ENCODE measurements at regions not wholly inside any gene's neighbourhood (a gene's known extent, or its start where the extent isn't known, plus 50 kb on each side); places are given as distances from the start of the nearest gene placed in this dataset.
A peak's percentile ranks its signal among the peaks of the same experiment; 100 is the strongest.

DNA sequence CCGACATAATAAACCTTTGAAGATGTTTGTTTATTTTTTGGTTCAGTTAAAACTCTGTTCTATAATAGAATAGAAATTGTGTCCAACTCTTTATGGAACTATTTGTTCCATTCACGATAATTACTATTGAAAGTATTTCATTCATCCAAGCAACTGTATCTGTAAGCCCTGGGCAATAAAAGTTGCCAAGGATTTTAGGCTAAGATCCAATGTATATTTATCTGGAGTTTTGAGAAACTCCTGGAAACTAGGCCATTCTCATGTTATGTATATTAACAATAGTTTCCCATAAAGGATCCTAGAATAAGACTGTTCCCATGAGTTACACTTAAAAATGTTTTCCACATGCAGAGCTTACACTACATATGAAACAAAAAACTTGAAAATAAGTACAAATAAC, 261.6 kb downstream of the SLITRK6 start:
- DNase-seq = peak; percentile 62

DNA sequence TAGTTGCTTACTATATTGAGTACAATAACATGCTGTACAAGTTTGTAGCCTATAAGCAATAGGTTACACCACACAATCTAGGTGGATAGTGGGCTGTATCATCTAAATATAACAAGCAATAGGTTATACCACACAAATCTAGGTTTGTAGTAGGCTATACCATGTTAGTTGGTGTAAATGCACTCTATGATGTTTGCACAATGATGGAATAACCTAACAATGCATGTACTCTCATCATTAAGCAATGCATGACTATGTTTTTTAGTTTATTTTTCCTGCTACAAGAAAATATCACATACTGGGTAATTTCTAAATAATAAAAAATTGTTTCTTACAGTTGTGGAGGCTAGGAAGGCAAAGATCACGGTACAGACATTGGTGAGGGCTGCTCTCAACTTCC, 262.5 kb downstream of the SLITRK6 start:
- DNase-seq = no peak

DNA sequence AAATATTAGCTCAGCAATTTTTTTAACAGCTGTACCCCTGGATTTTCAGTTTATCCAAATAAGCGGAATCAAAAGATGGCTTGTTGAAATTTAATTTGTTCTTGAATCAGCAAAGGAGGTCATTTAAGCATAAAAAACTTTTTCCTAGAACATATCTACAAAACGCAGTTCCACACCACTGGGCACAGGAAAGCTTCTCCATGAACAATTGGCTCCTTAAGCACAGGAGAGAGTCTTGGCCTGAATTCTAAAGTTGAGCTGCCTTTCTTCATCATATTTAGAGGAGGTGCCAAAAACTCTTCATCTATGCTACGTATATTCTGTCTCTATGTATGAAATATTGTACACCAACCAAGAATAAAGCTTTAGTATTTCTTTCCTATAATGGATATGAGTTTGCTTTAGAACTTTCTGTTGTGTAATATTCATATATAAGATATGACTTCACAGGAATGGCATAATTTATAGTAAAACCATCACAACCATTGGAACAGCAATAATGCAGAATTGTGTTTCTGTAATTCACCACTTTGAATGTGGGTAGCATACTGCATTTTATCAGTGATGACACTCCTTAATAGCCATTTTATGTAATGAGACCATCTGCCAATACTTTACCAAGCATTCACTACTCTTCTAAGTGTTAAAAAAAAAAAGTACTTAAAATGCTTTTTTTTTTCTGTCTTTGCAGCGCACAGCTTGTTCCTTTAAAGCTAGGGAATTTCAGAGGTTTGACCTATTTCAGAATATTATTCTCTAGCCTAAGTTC, 263.7 kb downstream of the SLITRK6 start:
- DNase-seq = no peak

GRCh38 chr13:85533911-85534310, 265.3 kb downstream of the SLITRK6 start:
- DNase-seq = no peak

GRCh38 chr13:85529218-85529594, 270.0 kb downstream of the SLITRK6 start:
- peak; percentile 13 for DNase-seq

GRCh38 chr13:85528491-85529217, 270.6 kb downstream of the SLITRK6 start:
- peak; percentile 32 for DNase-seq

DNA sequence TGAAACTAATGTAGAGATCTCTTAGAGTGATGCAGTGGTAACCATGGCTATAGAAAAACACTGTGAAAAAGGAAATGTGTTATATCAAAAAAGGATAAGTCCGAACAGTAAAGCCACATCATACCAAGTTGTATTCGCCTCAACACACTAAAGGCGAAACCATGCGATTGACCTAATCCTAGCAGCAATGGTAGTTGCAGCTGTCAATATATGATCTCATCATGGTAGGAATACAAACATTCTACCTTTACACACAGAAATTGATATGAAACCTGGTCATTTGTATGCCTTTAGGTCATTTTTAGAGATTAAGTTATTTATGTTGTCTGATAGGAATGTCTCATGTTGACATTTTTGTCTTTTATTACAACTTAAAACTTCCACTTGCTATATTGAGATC, 271.9 kb downstream of the SLITRK6 start:
- DNase-seq = no peak

GRCh38 chr13:85525411-85525810, 273.8 kb downstream of the SLITRK6 start:
- DNase-seq = no peak

- DNase-seq = peak; percentile 43
These were observed 277.6 kb downstream of the SLITRK6 start for GRCh38 chr13:85521657-85522056.

- DNase-seq = peak; percentile 55
These were observed 278.8 kb downstream of the SLITRK6 start for GRCh38 chr13:85520445-85520844.

DNA sequence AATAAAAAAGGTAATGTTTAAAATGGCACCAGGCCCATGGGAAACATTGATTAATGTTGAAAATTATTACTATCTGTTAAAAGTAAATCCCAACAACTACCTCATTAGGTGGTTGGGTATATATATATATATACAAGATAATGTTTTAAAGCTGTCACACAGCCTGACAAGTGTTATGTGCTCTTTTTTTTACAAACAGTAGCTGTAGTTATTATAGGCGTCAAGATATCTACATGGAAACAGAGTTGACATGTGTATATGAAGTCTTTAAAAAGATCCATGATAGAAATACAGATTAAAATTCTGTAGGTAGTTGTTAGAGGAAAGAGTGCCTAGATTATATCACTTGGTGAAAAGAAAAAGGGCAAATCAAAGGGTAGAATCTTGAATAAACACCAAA, 279.9 kb downstream of the SLITRK6 start:
- DNase-seq = no peak

DNA sequence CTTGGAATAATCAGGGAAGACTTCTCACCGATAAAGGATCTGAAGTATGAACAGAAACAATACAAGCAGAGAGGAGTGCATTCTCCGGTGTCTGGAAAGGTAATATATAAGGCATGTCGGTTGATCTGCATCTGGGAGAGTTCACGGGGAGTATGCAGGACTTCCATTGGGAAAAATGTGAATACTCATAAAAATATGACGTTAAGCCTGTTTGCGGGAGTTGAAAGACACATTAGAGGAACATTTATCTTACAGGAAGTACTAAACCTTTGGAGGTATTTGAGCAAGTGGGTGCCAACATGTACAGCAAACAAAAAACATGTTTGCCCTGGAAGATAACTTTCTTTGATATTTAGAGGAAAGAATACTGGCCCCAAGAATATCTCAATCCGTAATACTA, 286.8 kb downstream of the SLITRK6 start:
- no peak for DNase-seq

GRCh38 chr13:85509512-85509911, 289.7 kb downstream of the SLITRK6 start:
- no peak for DNase-seq

DNA sequence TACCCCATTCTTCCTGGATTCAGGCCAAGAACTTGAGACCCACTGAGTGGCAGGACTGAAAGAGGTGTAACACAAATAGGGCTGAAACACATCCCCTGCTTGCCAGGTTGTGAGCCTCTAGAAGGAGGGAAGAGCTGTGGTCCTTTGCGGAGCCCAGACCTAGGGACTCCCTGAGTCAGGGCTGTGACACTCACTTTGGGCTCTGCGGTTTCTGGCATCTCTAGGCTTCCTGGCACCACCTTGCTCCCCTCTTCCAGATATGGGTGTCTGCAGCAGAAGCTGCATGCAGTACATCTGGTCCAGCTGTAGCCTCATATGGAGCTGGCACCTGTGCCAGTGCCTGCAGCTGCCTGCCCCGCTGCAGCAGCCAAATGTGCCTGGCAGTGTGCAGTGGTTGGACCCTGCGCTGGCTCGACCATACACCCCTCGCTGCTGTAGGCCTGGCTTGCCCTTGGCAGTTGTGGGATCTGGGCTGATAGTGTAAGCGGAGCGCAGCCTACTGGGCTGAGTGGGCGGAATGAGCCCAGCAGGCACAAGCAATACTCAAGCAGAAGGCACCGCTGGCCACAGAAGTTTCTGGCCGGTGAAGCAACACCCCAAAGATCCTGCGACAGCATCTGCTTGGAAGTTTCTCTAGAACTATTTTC, 290.4 kb downstream of the SLITRK6 start:
- no peak for DNase-seq

GRCh38 chr13:85503797-85504196, 295.4 kb downstream of the SLITRK6 start:
- no peak for DNase-seq

DNA sequence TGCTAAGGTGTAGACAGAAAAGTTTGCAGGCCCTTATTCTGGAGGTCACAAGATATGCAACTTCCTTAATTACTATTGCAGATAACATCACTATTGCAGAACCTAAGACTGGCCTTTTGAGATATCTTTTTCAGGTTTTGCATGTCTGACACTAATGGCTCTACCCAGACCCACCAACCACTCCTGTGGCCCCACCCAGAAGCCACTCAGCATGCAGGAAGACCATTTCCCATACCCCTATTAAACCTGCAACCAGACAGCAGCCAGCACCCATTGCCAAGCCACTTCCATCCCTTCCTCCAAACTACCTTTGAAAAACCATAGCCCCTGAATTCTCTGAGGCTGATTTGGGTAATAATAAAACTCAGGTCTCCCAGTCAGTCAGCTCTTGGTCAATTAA, 297.6 kb downstream of the SLITRK6 start:
- no peak for DNase-seq

- DNase-seq = no peak
These were observed 298.4 kb downstream of the SLITRK6 start for GRCh38 chr13:85500696-85501256.

DNA sequence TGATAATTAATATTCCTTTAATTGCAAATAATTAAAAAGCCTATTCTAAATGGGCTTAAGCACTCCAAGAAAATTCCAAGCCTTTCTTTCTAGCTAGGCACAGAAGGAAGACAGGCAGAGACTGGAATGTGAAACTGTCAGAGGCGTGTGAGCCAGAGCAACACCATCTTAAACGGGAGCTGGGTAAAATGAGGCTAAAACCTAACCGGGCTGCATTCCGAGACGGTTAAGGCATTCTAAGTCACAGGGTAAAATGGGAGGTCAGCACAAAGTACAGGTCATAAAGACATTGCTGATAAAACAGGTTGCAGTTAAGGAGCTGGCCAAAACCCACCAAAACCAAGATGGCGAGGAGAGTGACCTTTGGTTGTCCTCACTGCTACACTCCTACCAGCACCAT, 300.4 kb downstream of the SLITRK6 start:
- no peak for DNase-seq

- DNase-seq = no peak
These were observed 301.6 kb downstream of the SLITRK6 start for GRCh38 chr13:85497652-85498051.

DNA sequence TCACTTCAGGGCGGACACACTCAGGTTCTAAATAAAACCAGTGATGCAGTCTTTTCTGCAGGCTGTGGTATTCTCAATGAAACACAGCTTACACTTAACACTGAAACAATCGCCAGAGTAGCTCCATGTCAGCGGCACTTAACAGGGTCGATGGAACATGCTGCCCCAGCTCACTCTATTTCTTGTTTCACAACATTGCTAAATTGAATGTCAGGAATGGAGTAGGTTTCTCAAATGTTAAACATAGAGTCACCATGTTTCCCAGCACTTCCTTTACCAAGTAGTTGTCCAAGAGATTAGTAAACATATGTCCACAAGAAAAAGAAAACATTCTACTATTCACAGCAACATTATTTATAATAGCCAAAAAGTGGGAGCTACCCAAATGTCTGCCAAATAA, 306.9 kb downstream of the SLITRK6 start:
- DNase-seq = no peak

DNA sequence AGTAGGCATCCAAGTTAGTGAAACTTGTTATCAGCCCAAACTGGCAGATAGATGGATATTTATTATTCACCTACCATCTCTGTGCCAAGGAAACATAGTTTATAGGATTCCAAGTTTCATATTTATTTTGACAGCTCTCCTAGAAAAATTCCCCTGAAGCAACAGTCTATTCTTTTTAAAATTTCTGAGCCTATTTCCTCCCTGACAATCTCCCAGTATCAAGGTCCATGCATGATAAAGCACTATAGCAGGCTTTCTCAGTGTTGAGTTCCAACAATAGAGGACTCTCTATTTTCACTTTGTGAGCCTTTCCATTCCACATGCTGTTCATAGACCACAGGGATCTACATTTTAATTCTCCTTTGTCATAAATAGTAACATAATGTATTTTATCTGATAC, 312.6 kb downstream of the SLITRK6 start:
- DNase-seq = no peak

DNA sequence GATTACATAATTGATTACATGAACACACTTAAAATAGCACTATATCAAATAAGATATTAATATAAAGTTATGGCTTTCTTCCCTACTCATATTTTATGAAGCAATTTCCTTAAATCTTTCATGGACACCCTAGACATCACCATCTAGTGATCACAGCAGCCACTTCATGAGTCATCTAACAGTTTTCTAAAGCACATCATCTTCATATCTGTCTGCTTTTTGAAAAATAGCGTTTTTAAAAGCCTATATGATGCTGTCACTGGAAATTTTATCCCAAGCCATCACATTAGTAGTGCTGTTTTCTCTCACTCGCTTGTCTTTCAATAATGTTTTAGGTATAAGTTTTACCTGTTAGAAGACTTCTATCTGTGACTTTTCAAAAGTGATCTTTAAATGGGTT, 326.1 kb downstream of the SLITRK6 start:
- no peak for DNase-seq

GRCh38 chr13:85469320-85469719, 329.9 kb downstream of the SLITRK6 start:
- DNase-seq = no peak

Measured in tongue (tissue), 1 donor.